OCI-LY7 (cell line): ENCODE measurements at regions not wholly inside any gene's neighbourhood (a gene's known extent, or its start where the extent isn't known, plus 50 kb on each side); places are given as distances from the start of the nearest gene placed in this dataset.
A peak's percentile ranks its signal among the peaks of the same experiment; 100 is the strongest.

ENCODE experiments used
- BruUV-seq: library from RNA; stranded (reverse); fragments of 400-500 nt; replicated peaks from 2 replicates; lab custom pipeline; 2021; lab: Mats Ljungman, UMichigan
- CTCF ChIA-PET: fragments of 300-600 bp; sonication (Branson Sonifier 250); formaldehyde crosslinking; loops from one replicate; lab custom pipeline; 2022; ENCODE audit warnings: antibody characterized with exemption; ENCODE audit not compliant: unreplicated experiment; lab: Charles Lee
- POLR2A ChIA-PET: fragments of 300-600 bp; sonication (Branson Sonifier 250); formaldehyde crosslinking; loops from one replicate; lab custom pipeline; 2022; ENCODE audit warnings: antibody characterized with exemption; lab: Charles Lee
- DNase-seq: peaks from one replicate; pipeline ENCODE4 v3.0.0-alpha.2; 2015; ENCODE audit warnings: low spot score
- H2AFZ ChIP-seq: fragments of 200-600 bp; sonication (generic), shearing (Covaris generic); 2 replicates; pipeline ENCODE4 v1.6.1; 2014; ENCODE audit warnings: mild to moderate bottlenecking, antibody characterized with exemption, low read length, moderate library complexity
- H3K27ac ChIP-seq: fragments of 200-600 bp; sonication (generic); 2 replicates; pipeline ENCODE4 v1.5.1; 2014; ENCODE audit warnings: mixed run types, low read depth, mild to moderate bottlenecking, moderate library complexity, low read length, inconsistent platforms; ENCODE audit not compliant: poor library complexity, severe bottlenecking
- H3K36me3 ChIP-seq: fragments of 200-600 bp; sonication (generic); 2 replicates; pipeline ENCODE4 v1.6.1; 2014; ENCODE audit warnings: mild to moderate bottlenecking, antibody characterized with exemption, low read length, moderate library complexity, mixed read lengths; ENCODE audit not compliant: insufficient read depth
- H3K4me1 ChIP-seq: fragments of 200-600 bp; sonication (generic); 2 replicates; pipeline ENCODE4 v1.5.1; 2014; ENCODE audit warnings: mild to moderate bottlenecking, low read length; ENCODE audit not compliant: insufficient read depth, poor library complexity, severe bottlenecking
- H3K4me2 ChIP-seq: fragments of 200-600 bp; sonication (generic); 2 replicates; pipeline ENCODE4 v1.6.1; 2014; ENCODE audit warnings: mild to moderate bottlenecking, low read length
- H3K4me3 ChIP-seq: fragments of 200-600 bp; sonication (generic); 2 replicates; pipeline ENCODE4 v1.5.1; 2014; ENCODE audit warnings: mild to moderate bottlenecking, low read depth, low read length; ENCODE audit not compliant: poor library complexity, severe bottlenecking
- H3K79me2 ChIP-seq: fragments of 200-600 bp; sonication (generic); 2 replicates; pipeline ENCODE4 v1.6.1; 2016; ENCODE audit warnings: low read depth, mild to moderate bottlenecking, low read length, moderate library complexity, mixed read lengths; ENCODE audit not compliant: insufficient read depth
- H3K9me2 ChIP-seq: fragments of 200-600 bp; sonication (generic); 2 replicates; pipeline ENCODE4 v1.6.1; 2016; ENCODE audit warnings: mild to moderate bottlenecking, low read length, mixed read lengths; ENCODE audit not compliant: insufficient read depth
- H3K9me3 ChIP-seq: fragments of 200-600 bp; sonication (generic); 2 replicates; pipeline ENCODE4 v1.6.1; 2014; ENCODE audit warnings: mild to moderate bottlenecking, mixed run types, low read length, mixed read lengths
- H4K20me1 ChIP-seq: fragments of 200-600 bp; sonication (generic); 2 replicates; pipeline ENCODE4 v1.6.1; 2014; ENCODE audit warnings: mild to moderate bottlenecking, antibody characterized with exemption, low read length, moderate library complexity, mixed read lengths; ENCODE audit not compliant: insufficient read depth
- CTCF ChIP-seq: fragments of 200-600 bp; sonication (generic); conservative IDR thresholded peaks from 2 replicates; pipeline ENCODE4 v1.5.1; 2014; ENCODE audit warnings: mild to moderate bottlenecking, antibody characterized with exemption, low read length, moderate library complexity, mixed read lengths
- EZH2phosphoT487 ChIP-seq: fragments of 200-600 bp; sonication (generic); IDR thresholded peaks from 2 replicates; pipeline ENCODE4 v1.6.1; 2018; ENCODE audit warnings: low read depth, borderline replicate concordance, mild to moderate bottlenecking, mixed run types, antibody characterized with exemption, low read length, moderate library complexity, mixed read lengths
- intact Hi-C: fragments of 100-400 bp; cut with micrococcal nuclease; formaldehyde crosslinking; loops from one replicate; pipeline ENCODE4 v1.10.0; 2022; ENCODE audit not compliant: unreplicated experiment

DNA sequence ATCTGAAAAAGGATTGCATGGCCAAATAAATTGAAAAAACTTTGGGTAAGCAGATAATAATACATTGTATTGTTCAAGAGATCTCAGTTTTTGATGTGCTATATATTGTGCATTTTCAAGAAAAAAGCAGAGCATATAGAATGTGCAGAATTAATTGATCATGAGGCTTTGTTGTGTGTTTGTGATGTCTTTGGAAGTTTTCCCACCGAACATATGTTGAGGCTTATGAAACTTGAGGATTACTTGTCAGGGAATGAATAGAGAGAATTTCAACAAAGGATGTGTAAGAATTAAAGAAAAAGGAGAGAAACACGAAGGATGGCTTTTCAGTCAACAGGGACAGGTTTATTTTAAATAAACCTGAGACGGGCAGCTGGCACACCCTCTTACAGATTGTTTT is 232.5 kb upstream of the POU1F1 start:
- DNase-seq = no peak
- no peaks in the 10 kb centered on the region for H3K36me3 ChIP-seq
- POLR2A ChIA-PET = no interaction called here
- H3K27ac ChIP-seq = no peak overlapping the region
- H3K4me1 ChIP-seq = no peaks in the 10 kb centered on the region
- H2AFZ ChIP-seq = no peak overlapping the region
- no peak overlapping the region for H3K4me2 ChIP-seq
- BruUV-seq = no TSS peak
- no peaks in the 10 kb centered on the region for H4K20me1 ChIP-seq
- CTCF ChIA-PET = no interaction called here
- H3K9me3 ChIP-seq = no peaks in the 10 kb centered on the region
- no peak overlapping the region for H3K4me3 ChIP-seq
- TF ChIP-seq CTCF (no peak), EZH2phosphoT487 (no peak)
- no peaks in the 10 kb centered on the region for H3K79me2 ChIP-seq
- intact Hi-C loops = loop anchor here (10.0 kb wide), 1 partner anchor 214 kb away; no protein-coding TSS in a partner anchor
- H3K9me2 ChIP-seq = no peaks in the 10 kb centered on the region

- POLR2A ChIA-PET = interaction anchor here (0.6 kb wide), 1 partner anchor 1429 kb away, joined by 3 read pairs; no protein-coding TSS in a partner anchor
- Histone ChIP-seq H3K36me3 (no peaks in the 10 kb centered on the region), H3K4me1 (no peaks in the 10 kb centered on the region), H3K27ac (no peak overlapping the region), H3K9me2 (no peaks in the 10 kb centered on the region), H3K9me3 (no peaks in the 10 kb centered on the region), H3K79me2 (no peaks in the 10 kb centered on the region), H3K4me2 (no peak overlapping the region), H4K20me1 (no peaks in the 10 kb centered on the region), H2AFZ (no peak overlapping the region), H3K4me3 (no peak overlapping the region)
- DNase-seq = no peak
- TF ChIP-seq CTCF = no peak
- TF ChIP-seq EZH2phosphoT487 = no peak
- CTCF ChIA-PET = no interaction called here
- intact Hi-C loops = loop anchor here (10.0 kb wide), 1 partner anchor 213 kb away; no protein-coding TSS in a partner anchor
- BruUV-seq = no TSS peak
Observed at GRCh38 chr3:87507753-87508152, 231.4 kb upstream of the POU1F1 start.

GRCh38 chr3:87503900-87504498 is 227.6 kb upstream of the POU1F1 start:
- no TSS peak for BruUV-seq
- Histone ChIP-seq H3K9me2 (no peaks in the 10 kb centered on the region), H3K4me2 (no peak overlapping the region), H2AFZ (no peak overlapping the region), H4K20me1 (no peaks in the 10 kb centered on the region), H3K36me3 (no peaks in the 10 kb centered on the region), H3K9me3 (no peaks in the 10 kb centered on the region), H3K27ac (no peak overlapping the region), H3K4me1 (no peaks in the 10 kb centered on the region), H3K4me3 (no peak overlapping the region), H3K79me2 (no peaks in the 10 kb centered on the region)
- intact Hi-C loops = loop anchor here (5.0 to 10.0 kb wide), 2 partner anchors 152 to 209 kb away; no protein-coding TSS in a partner anchor
- CTCF ChIA-PET = no interaction called here
- TF ChIP-seq EZH2phosphoT487 (no peak), CTCF (peak; percentile 82)
- peak; percentile 56 for DNase-seq
- POLR2A ChIA-PET = no interaction called here
